Fibroblast of villous mesenchyme (primary cell): ENCODE measurements at regions not wholly inside any gene's neighbourhood (a gene's known extent, or its start where the extent isn't known, plus 50 kb on each side); places are given as distances from the start of the nearest gene placed in this dataset.

ENCODE experiments used
- DNase-seq: peaks from one replicate; pipeline ENCODE4 v3.0.0-alpha.2; 2010; ENCODE audit warnings: low read depth
- H3K4me3 ChIP-seq: 2 replicates; pipeline ENCODE4 v1.5.1; 2011; ENCODE audit warnings: low read depth, mild to moderate bottlenecking, low read length
- TF ChIP-seq, protein P1 (sequence below): IDR thresholded peaks from 2 replicates; pipeline ENCODE4 v1.5.1; 2012; ENCODE audit warnings: low read depth, mild to moderate bottlenecking, low read length; ENCODE audit not compliant: insufficient read depth

DNA sequence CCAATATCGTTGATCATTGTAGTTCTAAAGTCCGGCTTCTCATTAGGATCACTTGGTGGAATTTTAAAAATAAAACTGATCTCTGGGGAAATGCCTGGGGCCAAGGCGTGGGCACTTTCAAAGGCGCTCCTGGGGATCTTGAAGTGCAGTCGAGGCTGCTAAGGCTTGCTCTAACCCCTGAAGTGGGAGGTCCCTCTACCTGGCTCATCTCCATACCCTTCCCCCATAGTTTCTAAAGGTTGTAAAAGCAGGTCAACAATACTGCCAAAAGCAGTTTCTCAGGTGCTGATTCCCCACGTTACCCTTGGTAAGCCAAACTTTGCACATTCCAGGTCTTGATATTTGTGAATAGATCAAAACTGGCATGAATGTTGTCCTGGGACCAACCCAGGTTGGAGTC lies 79.0 kb upstream of the SP8 start:
- TF ChIP-seq, protein P1, sequence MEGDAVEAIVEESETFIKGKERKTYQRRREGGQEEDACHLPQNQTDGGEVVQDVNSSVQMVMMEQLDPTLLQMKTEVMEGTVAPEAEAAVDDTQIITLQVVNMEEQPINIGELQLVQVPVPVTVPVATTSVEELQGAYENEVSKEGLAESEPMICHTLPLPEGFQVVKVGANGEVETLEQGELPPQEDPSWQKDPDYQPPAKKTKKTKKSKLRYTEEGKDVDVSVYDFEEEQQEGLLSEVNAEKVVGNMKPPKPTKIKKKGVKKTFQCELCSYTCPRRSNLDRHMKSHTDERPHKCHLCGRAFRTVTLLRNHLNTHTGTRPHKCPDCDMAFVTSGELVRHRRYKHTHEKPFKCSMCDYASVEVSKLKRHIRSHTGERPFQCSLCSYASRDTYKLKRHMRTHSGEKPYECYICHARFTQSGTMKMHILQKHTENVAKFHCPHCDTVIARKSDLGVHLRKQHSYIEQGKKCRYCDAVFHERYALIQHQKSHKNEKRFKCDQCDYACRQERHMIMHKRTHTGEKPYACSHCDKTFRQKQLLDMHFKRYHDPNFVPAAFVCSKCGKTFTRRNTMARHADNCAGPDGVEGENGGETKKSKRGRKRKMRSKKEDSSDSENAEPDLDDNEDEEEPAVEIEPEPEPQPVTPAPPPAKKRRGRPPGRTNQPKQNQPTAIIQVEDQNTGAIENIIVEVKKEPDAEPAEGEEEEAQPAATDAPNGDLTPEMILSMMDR = no peak
- DNase-seq = no peak
- no peak overlapping the region for H3K4me3 ChIP-seq

DNA sequence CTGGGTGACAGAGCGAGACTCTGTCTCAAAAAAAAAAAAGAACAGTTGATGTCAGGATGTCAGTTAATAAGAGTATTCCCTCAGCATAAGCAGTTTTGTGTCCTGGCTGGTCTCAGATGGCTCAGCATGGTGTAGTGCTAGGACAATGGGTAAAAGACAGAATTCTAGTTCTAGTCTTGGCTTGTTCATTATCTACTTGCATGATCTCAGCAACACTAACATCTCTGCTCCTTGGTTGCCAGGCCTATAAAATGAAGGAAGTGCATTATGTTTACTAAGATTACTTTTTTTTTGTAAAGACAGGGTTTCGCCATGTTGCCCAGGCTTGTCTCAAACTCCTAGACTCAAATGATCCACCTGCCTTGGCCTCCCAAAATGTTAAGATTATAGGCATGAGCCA lies 84.3 kb upstream of the SP8 start:
- TF ChIP-seq, protein P1 = no peak
- DNase-seq = no peak
- no peak overlapping the region for H3K4me3 ChIP-seq

DNA sequence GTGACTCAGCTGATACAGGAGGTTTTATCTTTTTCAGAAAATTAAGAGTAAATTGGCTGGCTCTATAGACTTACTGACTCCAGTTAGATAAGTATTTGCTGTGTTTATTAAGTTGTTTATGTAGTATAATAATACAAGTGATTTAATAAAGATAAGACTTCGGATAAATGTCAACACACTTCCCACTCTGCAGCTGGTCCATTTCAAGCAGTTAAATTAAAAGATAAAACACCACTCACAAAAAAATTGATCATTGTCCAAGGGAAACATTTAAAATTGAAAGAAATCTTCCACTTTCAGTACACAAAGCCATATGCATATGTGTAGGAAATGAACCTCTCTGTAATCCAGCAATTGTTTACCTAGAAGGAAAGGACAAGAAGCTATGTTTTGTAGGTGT lies 106.1 kb upstream of the SP8 start:
- DNase-seq = no peak
- H3K4me3 ChIP-seq = no peak overlapping the region
- TF ChIP-seq, protein P1 = no peak

DNA sequence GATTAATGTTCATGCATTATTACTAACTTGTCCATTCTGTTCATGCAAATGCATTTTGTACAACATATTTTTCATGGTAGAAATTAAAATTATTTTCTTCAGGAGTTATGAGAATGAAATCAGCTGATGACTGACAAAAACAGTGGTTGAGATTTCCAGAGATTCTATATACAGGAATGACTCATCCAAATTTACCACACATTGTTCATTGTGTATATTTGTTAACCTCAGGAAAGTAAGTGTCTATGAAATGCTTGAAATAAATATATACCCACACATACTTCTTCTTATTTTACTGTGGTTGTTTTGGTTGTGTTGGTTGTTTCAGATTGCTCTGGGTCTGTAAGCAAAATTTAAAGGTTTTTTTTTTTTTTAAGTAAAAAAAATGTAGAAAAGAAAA lies 108.1 kb upstream of the SP8 start:
- no peak for DNase-seq
- TF ChIP-seq, protein P1 = no peak

DNA sequence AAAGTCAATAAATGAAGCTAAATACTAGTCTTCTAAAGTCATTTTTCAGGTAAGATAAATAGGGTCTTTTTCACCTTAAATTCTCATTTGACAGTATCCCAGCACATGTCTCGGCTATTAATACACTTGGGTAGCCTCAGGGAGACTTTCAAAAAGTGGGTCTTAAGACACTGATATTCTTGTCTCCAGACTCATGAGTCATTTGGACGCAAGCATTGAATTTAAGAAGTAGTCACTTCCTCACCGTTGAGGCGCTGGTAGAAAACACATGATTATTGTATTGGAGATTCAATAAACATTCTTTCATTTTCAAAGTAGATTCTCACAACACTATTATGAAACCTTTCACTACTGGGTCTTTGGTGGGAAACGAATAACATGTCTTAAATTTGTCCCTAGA lies 108.9 kb upstream of the SP8 start:
- no peak for DNase-seq
- TF ChIP-seq, protein P1 = no peak
- H3K4me3 ChIP-seq = no peak overlapping the region

More for the DNA sequence above, 108.1 kb upstream of the SP8 start:
- H3K4me3 ChIP-seq = no peak overlapping the region

DNA sequence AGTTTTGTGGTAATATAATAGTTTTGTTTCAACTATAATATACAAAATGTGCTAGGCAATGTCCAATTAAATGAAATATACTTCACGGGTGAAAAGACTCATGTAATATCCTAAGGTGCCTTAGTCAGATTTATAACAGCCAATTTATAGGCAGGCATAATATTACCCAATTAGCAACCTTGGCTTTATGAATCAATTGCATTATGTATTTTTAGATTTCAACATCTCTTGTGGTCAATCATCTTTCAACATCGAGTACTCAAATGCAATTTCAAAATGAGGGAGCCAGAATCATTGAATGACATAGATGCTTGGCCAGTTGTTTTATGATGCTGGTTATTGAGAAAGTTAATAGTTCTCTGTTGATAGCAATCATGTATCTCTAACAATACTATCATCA lies 110.3 kb upstream of the SP8 start:
- TF ChIP-seq, protein P1 = no peak
- DNase-seq = no peak
- H3K4me3 ChIP-seq = no peak overlapping the region

DNA sequence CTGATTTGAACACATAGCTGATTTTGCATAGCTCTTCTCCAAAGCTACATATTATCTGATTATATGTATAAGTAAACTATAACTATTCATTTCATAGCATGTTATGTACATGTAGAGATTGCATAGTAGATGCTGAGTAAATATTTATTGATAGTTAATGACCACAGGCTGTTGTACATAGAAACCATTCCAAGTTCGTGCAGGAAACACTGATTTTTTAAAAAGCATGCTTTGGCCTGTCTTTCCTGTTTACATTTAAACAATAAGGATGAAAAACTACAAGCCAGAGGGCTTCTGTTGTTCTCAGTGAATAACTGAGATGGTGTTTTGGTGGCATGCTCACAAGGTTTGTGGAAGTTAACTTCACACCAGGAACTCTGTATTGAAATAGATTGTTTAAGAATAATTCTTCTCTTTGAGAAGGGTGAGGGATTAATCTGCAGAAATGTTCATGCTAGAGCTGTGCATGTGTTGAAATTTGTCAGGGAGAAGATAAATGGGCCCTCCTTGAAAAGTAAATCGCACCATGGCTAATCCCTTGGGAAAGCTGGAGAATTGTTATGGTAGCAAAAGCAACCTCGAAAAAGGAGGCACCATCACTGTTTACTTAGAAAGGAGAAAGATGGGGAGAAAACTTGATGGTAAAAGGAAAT lies 120.2 kb upstream of the SP8 start:
- no peak overlapping the region for H3K4me3 ChIP-seq
- TF ChIP-seq, protein P1 = no peak
- DNase-seq = no peak
